Activated CD4-positive, alpha-beta memory T cell treated with anti-CD3 and anti-CD28 coated beads for 36 hours (primary cell): ENCODE measurements at regions not wholly inside any gene's neighbourhood (a gene's known extent, or its start where the extent isn't known, plus 50 kb on each side); places are given as distances from the start of the nearest gene placed in this dataset.

Source experiments
- CTCF ChIA-PET: fragments of 350-600 bp; sonication (Branson Sonifier 250); formaldehyde crosslinking; loops from one replicate; lab custom pipeline; 2021; ENCODE audit warnings: antibody characterized with exemption, inconsistent platforms; lab: Charles Lee
- POLR2A ChIA-PET: fragments of 350-600 bp; sonication (Branson Sonifier 250); formaldehyde crosslinking; loops from one replicate; lab custom pipeline; 2021; ENCODE audit warnings: antibody characterized with exemption; lab: Charles Lee
- DNase-seq: peaks from one replicate; pipeline ENCODE4 v3.0.0-alpha.2; 2020
- H3K27ac Mint-ChIP-seq: one replicate; pipeline ENCODE4 v1.8.0; 2021; ENCODE audit warnings: mixed read lengths
- H3K27me3 Mint-ChIP-seq: one replicate; pipeline ENCODE4 v1.8.0; 2021; ENCODE audit warnings: mixed read lengths
- H3K36me3 Mint-ChIP-seq: one replicate; pipeline ENCODE4 v1.8.0; 2021; ENCODE audit warnings: mixed read lengths
- H3K4me1 Mint-ChIP-seq: one replicate; pipeline ENCODE4 v1.8.0; 2021; ENCODE audit warnings: low read depth, mixed read lengths
- H3K4me3 Mint-ChIP-seq: one replicate; pipeline ENCODE4 v1.8.0; 2021; ENCODE audit warnings: mild to moderate bottlenecking, mixed read lengths
- H3K9me3 Mint-ChIP-seq: one replicate; pipeline ENCODE4 v1.8.0; 2021; ENCODE audit warnings: mixed read lengths
- intact Hi-C: fragments of 100-400 bp; cut with micrococcal nuclease; formaldehyde crosslinking; loops from one replicate; pipeline ENCODE4 v1.15.1; 2023

DNA sequence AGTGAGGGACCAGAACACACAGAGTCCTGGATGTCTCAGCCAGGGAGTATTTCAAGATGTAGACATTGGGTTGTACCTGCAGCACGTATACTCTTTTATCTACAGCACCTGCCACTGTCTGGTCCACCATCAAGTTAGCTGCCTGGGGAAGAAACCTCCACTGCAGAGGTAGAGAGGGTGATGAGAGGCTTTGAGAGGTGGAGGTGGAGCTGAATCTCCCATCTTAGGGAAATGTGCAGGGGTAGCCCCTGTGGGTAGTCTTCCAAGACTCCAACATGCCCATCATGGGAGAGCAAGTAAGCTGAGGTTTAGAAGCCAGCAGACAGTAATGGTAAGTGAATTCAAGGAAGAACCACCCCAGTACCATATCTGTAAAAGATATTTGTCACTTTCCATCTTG lies 93.3 kb upstream of the CELF4 start:
- ChIA-PET CTCF (no interaction called here), POLR2A (no interaction called here)
- intact Hi-C loops, result no loop called here
- no peak overlapping the region for H3K27ac Mint-ChIP-seq
- H3K4me3 Mint-ChIP-seq, result no peak overlapping the region
- H3K27me3 Mint-ChIP-seq, result no peaks in the 10 kb centered on the region
- no peak for DNase-seq
- H3K9me3 Mint-ChIP-seq, result no peaks in the 10 kb centered on the region
- H3K36me3 Mint-ChIP-seq, result no peaks in the 10 kb centered on the region
- H3K4me1 Mint-ChIP-seq, result no peaks in the 10 kb centered on the region

DNA sequence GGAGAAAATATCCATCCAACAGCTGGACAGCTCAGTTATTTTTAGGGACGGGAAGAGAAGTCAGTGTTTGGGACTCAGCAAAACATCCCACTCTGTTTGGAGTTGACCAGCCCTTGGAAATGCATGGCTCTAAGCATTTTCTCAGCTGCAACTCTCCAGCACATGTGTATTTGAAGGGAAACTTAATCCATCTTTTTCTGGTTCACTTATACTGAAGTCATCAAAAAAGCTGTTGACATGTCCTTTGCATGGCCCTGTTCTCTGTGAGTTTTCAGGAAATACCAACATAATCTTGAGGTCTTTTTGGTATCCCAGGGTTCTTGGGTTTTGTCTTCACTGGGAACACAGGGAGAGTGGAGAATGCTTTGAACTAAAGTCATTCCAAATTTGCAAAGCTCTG lies 91.9 kb upstream of the CELF4 start:
- CTCF ChIA-PET, result no interaction called here
- POLR2A ChIA-PET, result no interaction called here
- no peak for DNase-seq
- no peaks in the 10 kb centered on the region for H3K4me1 Mint-ChIP-seq
- H3K4me3 Mint-ChIP-seq, result no peak overlapping the region
- H3K9me3 Mint-ChIP-seq, result no peaks in the 10 kb centered on the region
- H3K27ac Mint-ChIP-seq, result no peak overlapping the region
- no peaks in the 10 kb centered on the region for H3K27me3 Mint-ChIP-seq
- no peaks in the 10 kb centered on the region for H3K36me3 Mint-ChIP-seq
- intact Hi-C loops, result no loop called here

DNA sequence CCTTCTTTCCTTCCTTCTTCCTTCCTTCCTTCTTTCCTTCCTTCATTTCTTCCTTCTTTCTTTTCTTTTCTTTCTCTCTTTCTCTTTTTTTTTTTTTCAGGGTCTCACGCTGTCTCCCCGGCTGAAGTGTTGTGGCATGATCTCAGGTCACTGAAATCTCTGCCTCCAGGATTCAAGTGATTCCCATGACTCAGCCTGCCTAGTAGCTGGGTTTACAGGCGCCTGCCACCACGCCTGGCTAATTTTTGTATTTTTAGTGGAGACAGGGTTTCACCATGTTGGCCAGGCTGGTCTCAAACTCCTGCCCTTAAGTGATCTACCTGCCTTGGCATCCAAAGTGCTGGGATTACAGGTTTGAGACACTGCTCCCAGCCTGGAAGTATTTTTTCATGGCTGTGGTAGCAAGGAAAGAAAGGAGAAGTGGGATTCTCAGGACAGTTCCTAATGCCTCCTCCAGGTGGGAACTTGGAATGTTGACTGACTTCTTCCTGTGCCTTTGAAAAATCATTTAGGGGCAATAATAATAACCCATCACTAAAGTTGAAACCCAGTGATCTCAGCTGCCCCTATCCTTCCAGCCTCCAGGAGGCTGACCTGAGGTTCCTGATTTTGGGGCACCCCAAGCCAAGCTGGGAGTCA lies 89.3 kb upstream of the CELF4 start:
- ChIA-PET CTCF (no interaction called here), POLR2A (no interaction called here)
- no peak overlapping the region for H3K27ac Mint-ChIP-seq
- H3K9me3 Mint-ChIP-seq, result no peaks in the 10 kb centered on the region
- DNase-seq, result no peak
- no peaks in the 10 kb centered on the region for H3K27me3 Mint-ChIP-seq
- H3K36me3 Mint-ChIP-seq, result no peaks in the 10 kb centered on the region
- intact Hi-C loops, result no loop called here
- no peaks in the 10 kb centered on the region for H3K4me1 Mint-ChIP-seq
- no peak overlapping the region for H3K4me3 Mint-ChIP-seq

DNA sequence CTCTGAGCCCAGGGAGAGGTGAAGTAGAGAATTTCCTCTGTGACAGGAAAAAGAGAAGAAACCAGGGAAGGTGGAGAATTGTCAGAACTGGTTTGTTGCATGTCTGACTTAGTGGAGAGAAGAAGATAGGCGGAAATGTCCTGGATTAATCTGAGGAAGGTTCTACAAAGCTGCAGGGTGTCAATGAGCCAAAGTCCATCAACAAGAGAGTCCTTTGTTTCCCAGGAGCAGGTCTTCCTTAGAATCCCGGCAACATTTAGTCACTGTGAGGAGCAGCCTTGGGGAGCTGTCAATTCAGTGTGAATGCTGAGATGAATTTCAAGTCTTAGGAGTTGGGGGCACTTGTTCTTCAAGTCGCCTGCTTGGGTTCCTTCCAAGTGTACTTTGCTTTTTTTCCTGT lies 88.4 kb upstream of the CELF4 start:
- intact Hi-C loops, result no loop called here
- Mint-ChIP-seq H3K36me3 (no peaks in the 10 kb centered on the region), H3K9me3 (peaks cover 3% of the 10 kb centered on the region), H3K27me3 (no peaks in the 10 kb centered on the region), H3K4me3 (no peak overlapping the region), H3K27ac (no peak overlapping the region), H3K4me1 (no peaks in the 10 kb centered on the region)
- DNase-seq, result no peak
- POLR2A ChIA-PET, result no interaction called here
- CTCF ChIA-PET, result no interaction called here

DNA sequence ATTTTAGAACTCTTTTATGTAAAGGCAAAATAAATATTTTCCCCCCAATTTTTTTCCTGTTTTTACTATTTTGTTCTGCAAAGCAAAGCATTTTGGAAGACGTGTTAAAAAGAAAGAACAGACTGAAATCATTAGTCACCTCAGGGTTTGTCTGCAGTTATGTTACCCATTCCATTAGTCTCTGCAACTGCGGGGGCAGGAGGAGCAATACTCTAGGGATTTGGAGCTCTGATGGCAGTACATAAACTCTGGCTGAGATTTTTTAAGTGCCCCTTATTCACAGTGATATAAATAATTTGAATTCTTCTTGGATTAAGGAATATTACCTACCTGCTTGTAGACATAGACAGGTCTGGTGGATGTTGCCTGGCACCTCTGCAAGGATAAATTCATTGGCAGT lies 88.0 kb upstream of the CELF4 start:
- DNase-seq, result no peak
- Mint-ChIP-seq H3K27ac (no peak overlapping the region), H3K9me3 (peaks cover 3% of the 10 kb centered on the region), H3K36me3 (no peaks in the 10 kb centered on the region), H3K4me1 (no peaks in the 10 kb centered on the region), H3K4me3 (no peak overlapping the region), H3K27me3 (no peaks in the 10 kb centered on the region)
- intact Hi-C loops, result no loop called here
- ChIA-PET POLR2A (no interaction called here), CTCF (no interaction called here)

DNA sequence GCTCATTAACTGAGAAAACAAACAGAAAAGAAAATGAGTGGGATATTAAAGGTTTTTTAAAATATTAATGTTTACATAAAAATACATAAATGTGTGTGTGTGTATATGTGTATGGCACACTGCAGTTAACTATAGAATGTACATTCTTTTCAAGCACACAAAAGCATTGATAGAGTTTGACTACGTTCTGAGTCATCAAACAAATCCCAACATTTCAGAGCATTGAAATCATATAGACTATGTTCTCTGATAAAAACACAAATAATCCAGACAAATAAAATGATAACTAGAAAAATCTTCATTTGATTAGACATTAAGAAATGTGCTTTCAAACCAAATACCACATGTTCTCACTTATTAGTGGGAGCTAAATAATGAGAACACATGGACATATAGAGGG lies 84.3 kb upstream of the CELF4 start:
- peaks cover 18% of the 10 kb centered on the region for H3K9me3 Mint-ChIP-seq
- H3K4me1 Mint-ChIP-seq, result no peaks in the 10 kb centered on the region
- H3K36me3 Mint-ChIP-seq, result no peaks in the 10 kb centered on the region
- CTCF ChIA-PET, result no interaction called here
- no peaks in the 10 kb centered on the region for H3K27me3 Mint-ChIP-seq
- DNase-seq, result no peak
- intact Hi-C loops, result no loop called here
- no peak overlapping the region for H3K27ac Mint-ChIP-seq
- H3K4me3 Mint-ChIP-seq, result no peak overlapping the region
- POLR2A ChIA-PET, result no interaction called here

DNA sequence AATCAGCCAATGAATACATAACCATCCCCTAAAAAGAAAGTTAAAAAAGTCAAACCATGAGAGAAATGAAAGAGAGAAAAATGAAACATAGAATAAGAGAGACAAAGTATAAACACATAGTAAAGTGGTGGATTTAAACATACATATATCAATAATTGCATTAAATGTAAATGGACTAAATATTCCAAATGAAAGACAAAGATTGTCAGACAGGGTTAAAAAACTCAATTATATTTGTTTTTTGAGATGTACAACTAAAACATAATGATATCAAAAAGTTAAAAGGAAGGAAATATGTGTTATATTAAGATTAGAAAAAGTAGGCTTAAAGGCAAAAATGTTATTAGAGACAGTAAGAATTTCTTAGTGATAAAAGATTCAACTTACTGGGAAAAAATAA lies 83.8 kb upstream of the CELF4 start:
- intact Hi-C loops, result no loop called here
- Mint-ChIP-seq H3K4me3 (no peak overlapping the region), H3K4me1 (no peaks in the 10 kb centered on the region), H3K36me3 (no peaks in the 10 kb centered on the region), H3K9me3 (peaks cover 21% of the 10 kb centered on the region), H3K27me3 (no peaks in the 10 kb centered on the region), H3K27ac (no peak overlapping the region)
- ChIA-PET CTCF (no interaction called here), POLR2A (no interaction called here)
- DNase-seq, result no peak

DNA sequence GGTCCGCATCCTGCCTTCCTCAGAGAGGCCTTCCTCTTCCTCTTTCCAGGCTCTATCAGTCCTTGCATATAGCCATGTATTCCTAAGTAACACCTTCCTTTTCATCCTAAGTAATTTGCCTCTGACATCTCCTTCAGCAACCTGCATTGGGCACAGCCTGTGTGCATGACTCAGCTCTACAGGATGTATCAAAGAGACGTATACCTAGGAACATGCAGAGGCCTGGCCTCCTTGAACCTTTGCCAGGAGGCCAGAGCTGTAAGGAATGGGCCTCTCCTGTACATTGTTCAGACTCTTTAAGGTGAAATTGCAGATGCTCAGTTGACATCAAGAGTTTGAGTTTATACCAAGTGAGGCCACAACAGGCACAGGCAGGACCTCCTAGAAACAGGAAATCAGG lies 76.0 kb upstream of the CELF4 start:
- H3K9me3 Mint-ChIP-seq, result peaks cover 16% of the 10 kb centered on the region
- no peak for DNase-seq
- POLR2A ChIA-PET, result no interaction called here
- H3K27ac Mint-ChIP-seq, result no peak overlapping the region
- no peaks in the 10 kb centered on the region for H3K4me1 Mint-ChIP-seq
- no peak overlapping the region for H3K4me3 Mint-ChIP-seq
- intact Hi-C loops, result no loop called here
- H3K27me3 Mint-ChIP-seq, result no peaks in the 10 kb centered on the region
- CTCF ChIA-PET, result no interaction called here
- no peaks in the 10 kb centered on the region for H3K36me3 Mint-ChIP-seq

DNA sequence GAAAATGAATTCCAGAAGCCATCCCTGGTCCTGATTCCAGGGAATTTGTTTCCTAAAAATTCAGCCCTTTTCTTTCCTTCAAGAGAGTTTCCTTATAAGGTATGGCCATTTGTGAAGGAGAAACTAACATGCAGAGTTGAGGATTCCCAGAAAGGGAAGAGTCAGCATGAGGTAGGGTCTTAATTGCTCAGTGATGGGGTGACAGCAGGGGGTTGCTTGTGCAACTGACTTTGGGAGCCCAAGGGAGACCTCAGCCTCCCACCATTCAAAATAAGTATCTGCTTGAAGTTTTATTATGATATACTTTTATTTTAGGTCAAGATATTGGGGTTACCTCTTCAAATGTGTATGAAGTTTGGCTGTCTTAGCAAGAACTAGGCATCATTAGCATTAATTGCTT lies 74.9 kb upstream of the CELF4 start:
- CTCF ChIA-PET, result interaction anchor here (0.5 kb wide), 1 partner anchor 1235 kb away, joined by 3 read pairs; no protein-coding TSS in a partner anchor
- no peaks in the 10 kb centered on the region for H3K36me3 Mint-ChIP-seq
- intact Hi-C loops, result no loop called here
- no peaks in the 10 kb centered on the region for H3K4me1 Mint-ChIP-seq
- H3K9me3 Mint-ChIP-seq, result peaks cover 16% of the 10 kb centered on the region
- no peak for DNase-seq
- H3K27ac Mint-ChIP-seq, result no peak overlapping the region
- H3K4me3 Mint-ChIP-seq, result no peak overlapping the region
- POLR2A ChIA-PET, result no interaction called here
- no peaks in the 10 kb centered on the region for H3K27me3 Mint-ChIP-seq

DNA sequence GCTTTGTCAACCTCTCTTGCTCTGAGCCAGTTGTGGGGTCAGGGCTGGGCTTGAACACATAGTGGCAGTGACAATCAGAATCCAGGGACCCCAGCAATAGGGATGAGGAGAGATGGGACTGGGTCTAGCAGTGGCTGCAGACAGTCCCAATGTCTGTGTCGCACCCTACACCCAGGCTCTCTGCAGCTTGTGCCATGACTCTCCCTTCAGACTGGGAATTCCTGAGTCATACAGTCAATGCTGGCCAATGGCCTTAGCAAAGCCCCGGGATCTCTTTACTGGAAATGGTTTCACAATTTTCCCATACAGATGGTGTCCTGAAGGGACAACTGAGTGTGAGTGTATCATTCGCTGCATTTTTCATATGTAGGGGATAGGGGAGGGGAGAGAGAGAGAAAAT lies 74.2 kb upstream of the CELF4 start:
- H3K4me1 Mint-ChIP-seq, result no peaks in the 10 kb centered on the region
- no peak for DNase-seq
- no peak overlapping the region for H3K27ac Mint-ChIP-seq
- H3K36me3 Mint-ChIP-seq, result no peaks in the 10 kb centered on the region
- intact Hi-C loops, result no loop called here
- CTCF ChIA-PET, result no interaction called here
- H3K27me3 Mint-ChIP-seq, result no peaks in the 10 kb centered on the region
- POLR2A ChIA-PET, result no interaction called here
- H3K4me3 Mint-ChIP-seq, result no peak overlapping the region
- H3K9me3 Mint-ChIP-seq, result peaks cover 11% of the 10 kb centered on the region

DNA sequence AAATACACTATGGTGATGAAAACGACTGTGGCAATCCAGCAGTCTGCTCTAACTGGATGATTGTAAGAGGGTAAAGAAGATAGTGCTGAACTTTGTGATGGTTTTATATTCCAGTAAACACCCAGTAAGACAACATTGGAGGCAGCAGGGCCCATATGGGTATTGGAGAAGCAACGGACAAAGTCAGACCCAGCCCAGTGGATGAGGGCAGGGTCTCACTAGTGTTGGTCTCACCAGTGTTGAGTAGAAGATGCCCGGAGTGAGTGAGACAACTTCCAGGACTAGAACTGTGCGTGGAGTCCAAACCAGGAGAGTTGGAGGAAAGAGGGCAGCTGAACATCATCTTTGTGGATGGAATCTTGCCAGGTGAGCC lies 71.9 kb upstream of the CELF4 start:
- Mint-ChIP-seq H3K4me1 (no peaks in the 10 kb centered on the region), H3K27me3 (no peaks in the 10 kb centered on the region), H3K27ac (no peak overlapping the region), H3K4me3 (no peak overlapping the region), H3K9me3 (no peaks in the 10 kb centered on the region), H3K36me3 (no peaks in the 10 kb centered on the region)
- intact Hi-C loops, result no loop called here
- ChIA-PET POLR2A (no interaction called here), CTCF (no interaction called here)
- DNase-seq, result no peak

DNA sequence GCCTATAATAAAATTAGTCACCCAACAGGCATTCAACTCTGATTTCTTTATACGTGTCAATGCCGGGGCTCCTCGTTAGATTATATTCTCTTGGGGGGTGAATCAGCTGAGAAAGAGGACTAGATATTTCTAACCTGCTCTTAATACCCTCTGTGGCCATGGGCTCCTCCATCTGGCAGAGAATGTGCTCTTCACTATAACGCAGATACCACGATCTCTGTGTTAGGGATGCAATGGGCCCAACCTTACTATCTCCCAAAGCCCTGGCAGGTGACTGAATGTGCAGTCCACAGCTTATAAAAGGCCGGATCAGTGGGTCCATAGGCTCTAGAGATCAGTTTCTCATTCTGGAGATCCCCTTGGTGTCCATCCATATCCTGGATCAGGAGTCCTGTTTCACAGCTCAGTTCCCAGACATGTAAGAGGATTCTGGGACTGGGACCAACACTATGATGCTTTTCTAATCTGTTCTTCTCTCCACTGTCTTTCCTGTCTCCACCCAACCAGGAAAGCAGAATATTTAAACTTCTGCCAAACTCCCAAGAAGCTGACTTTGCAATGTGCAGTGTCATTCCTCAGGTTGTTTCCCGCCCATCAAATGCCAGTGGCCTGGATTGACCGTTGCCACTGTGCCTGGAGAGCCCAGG lies 71.4 kb upstream of the CELF4 start:
- H3K9me3 Mint-ChIP-seq, result no peaks in the 10 kb centered on the region
- POLR2A ChIA-PET, result no interaction called here
- no peaks in the 10 kb centered on the region for H3K36me3 Mint-ChIP-seq
- no peak overlapping the region for H3K4me3 Mint-ChIP-seq
- no peak overlapping the region for H3K27ac Mint-ChIP-seq
- CTCF ChIA-PET, result no interaction called here
- no peak for DNase-seq
- H3K27me3 Mint-ChIP-seq, result no peaks in the 10 kb centered on the region
- intact Hi-C loops, result no loop called here
- H3K4me1 Mint-ChIP-seq, result no peaks in the 10 kb centered on the region

DNA sequence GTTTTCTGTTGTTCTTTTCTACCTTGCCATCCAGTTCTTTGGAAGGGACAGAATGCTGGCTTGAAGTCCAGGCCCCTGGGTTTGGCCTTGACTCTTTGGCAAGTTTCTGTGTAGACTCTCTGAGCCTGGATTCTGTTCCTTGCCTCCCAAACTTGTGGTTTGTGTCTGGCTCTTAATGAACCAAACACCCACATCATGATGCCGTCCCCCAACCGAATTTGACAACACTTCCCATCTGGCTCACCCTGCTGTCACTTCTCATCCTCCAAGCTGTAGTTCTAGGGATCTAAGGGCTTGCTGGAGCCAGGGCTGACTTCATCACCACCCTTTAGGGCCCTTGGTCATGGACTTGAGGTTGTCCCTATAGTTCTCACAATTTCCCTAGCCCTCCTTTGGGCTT lies 68.9 kb upstream of the CELF4 start:
- Mint-ChIP-seq H3K4me1 (no peaks in the 10 kb centered on the region), H3K27ac (no peak overlapping the region), H3K9me3 (no peaks in the 10 kb centered on the region), H3K36me3 (no peaks in the 10 kb centered on the region), H3K27me3 (no peaks in the 10 kb centered on the region), H3K4me3 (no peak overlapping the region)
- intact Hi-C loops, result no loop called here
- ChIA-PET POLR2A (no interaction called here), CTCF (no interaction called here)
- DNase-seq, result no peak
